Upper lobe of right lung (tissue), 1 donor: ENCODE measurements at regions not wholly inside any gene's neighbourhood (a gene's known extent, or its start where the extent isn't known, plus 50 kb on each side); places are given as distances from the start of the nearest gene placed in this dataset.
A peak's percentile ranks its signal among the peaks of the same experiment; 100 is the strongest.
"Not testable (repeated sequence)": the region's sequence is repeated elsewhere in the genome, so short reads cannot be mapped to it uniquely, and the experiment has no call there.

Experiments
- ATAC-seq: fragments of 200-7000 bp; cut with Tn5 transposase; one replicate; pipeline ENCODE4 v1.9.1; 2020; ENCODE audit warnings: mild to moderate bottlenecking, moderate library complexity
- DNase-seq: peaks from one replicate; pipeline ENCODE4 v3.0.0-alpha.2; 2020
- H3K27ac ChIP-seq: fragments of 200-600 bp; one replicate; pipeline ENCODE4 v1.8.0; 2022
- H3K27me3 ChIP-seq: fragments of 200-600 bp; one replicate; pipeline ENCODE4 v1.8.0; 2022; ENCODE audit warnings: mild to moderate bottlenecking
- H3K36me3 ChIP-seq: fragments of 200-600 bp; one replicate; pipeline ENCODE4 v1.8.0; 2022
- H3K4me1 ChIP-seq: fragments of 200-600 bp; one replicate; pipeline ENCODE4 v1.8.0; 2022
- H3K4me3 ChIP-seq: fragments of 200-600 bp; one replicate; pipeline ENCODE4 v1.8.0; 2022; ENCODE audit warnings: mild to moderate bottlenecking
- H3K9me3 ChIP-seq: fragments of 200-600 bp; one replicate; pipeline ENCODE4 v1.8.0; 2022
- CTCF ChIP-seq: fragments of 200-600 bp; IDR thresholded peaks from one replicate; pipeline ENCODE4 v1.8.0; 2022; ENCODE audit warnings: antibody characterized with exemption
- intact Hi-C: fragments of 100-400 bp; cut with DNase I; formaldehyde crosslinking; loops from one replicate; pipeline ENCODE4 v1.11.0; 2022
- donor health status: DM: no; HTN: yes; CAD: no; lungs with severe emphysema.

DNA sequence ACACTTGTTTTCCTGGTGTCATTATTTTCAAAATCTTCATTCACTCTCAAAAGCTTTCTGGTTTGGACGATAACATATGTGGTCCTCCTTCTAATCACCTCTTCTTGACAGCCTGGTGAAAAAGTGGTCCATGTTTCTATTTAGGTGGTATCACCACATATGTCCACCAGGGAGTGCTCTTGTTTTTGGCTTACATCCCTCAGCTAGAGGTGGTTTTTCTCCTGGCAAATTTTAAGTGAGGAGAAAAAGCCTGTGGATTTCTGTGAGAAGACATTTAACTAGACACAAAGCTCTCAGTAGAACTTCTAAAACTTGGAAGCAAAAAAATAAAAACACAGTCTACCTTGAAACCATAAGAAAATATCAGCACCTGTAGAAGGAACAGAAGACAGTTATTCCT lies 58.0 kb upstream of the FRMPD4 start:
- H3K27me3 ChIP-seq = no peaks in the 10 kb centered on the region
- TF ChIP-seq CTCF = peak; percentile 39
- ATAC-seq (no peak), DNase-seq (no peak)
- H3K36me3 ChIP-seq = no peaks in the 10 kb centered on the region
- H3K27ac ChIP-seq = no peak overlapping the region
- intact Hi-C loops = no loop called here
- no peak overlapping the region for H3K4me3 ChIP-seq
- H3K4me1 ChIP-seq = no peaks in the 10 kb centered on the region
- H3K9me3 ChIP-seq = no peaks in the 10 kb centered on the region

GRCh38 chrX:12082959-12083358 lies 55.3 kb upstream of the FRMPD4 start:
- H3K4me3 ChIP-seq, ATAC-seq, DNase-seq, H3K27ac ChIP-seq, intact Hi-C loops, H3K4me1 ChIP-seq, H3K27me3 ChIP-seq, H3K9me3 ChIP-seq, H3K36me3 ChIP-seq: not testable (repeated sequence)
